Thyroid gland (tissue), 4 donors: ENCODE measurements at regions not wholly inside any gene's neighbourhood (a gene's known extent, or its start where the extent isn't known, plus 50 kb on each side); places are given as distances from the start of the nearest gene placed in this dataset.

ENCODE experiments used
- CTCF ChIP-seq, 6 experiments: fragments of 200-600 bp in 3 of 6; fragments of 450-650 bp in 3 of 6; sonication (generic) in 3 of 6; IDR thresholded peaks; one replicate each; pipeline ENCODE4 v1.5.1; 2016 to 2019; ENCODE audit warnings: antibody characterized with exemption in 6 of 6, mild to moderate bottlenecking in 2 of 6, inconsistent platforms in 1 of 6, moderate library complexity in 1 of 6
- POLR2A ChIP-seq, 2 donors: fragments of 450-650 bp; IDR thresholded peaks; one replicate each; pipeline ENCODE4 v1.6.1; 2017; ENCODE audit warnings: antibody characterized with exemption in 2 of 2, mild to moderate bottlenecking in 2 of 2, moderate library complexity in 1 of 2

- TF ChIP-seq CTCF (IDR thresholded peaks at IDR 0.05) (no peak), POLR2A (IDR thresholded peaks at IDR 0.05) (no peak)
Observed at GRCh38 chr6:84340422-84340821, 113.0 kb upstream of the CEP162 start.
